H1 (cell line): ENCODE measurements at regions not wholly inside any gene's neighbourhood (a gene's known extent, or its start where the extent isn't known, plus 50 kb on each side); places are given as distances from the start of the nearest gene placed in this dataset.

ENCODE experiments used
- CTCF ChIA-PET: fragments of 300-600 bp; sonication (Branson Sonifier 250); formaldehyde crosslinking; loops from one replicate; lab custom pipeline; 2021; ENCODE audit not compliant: partially characterized antibody; lab: Charles Lee
- POLR2A ChIA-PET: fragments of 300-600 bp; sonication (Branson Sonifier 250); formaldehyde crosslinking; loops from one replicate; lab custom pipeline; 2021; ENCODE audit warnings: inconsistent platforms; ENCODE audit not compliant: partially characterized antibody; lab: Charles Lee
- DNase-seq, 2 experiments: peaks; one replicate each; pipeline versions ENCODE4 v3.0.0 to v3.0.0-alpha.2; 2010 to 2022; ENCODE audit warnings: low spot score in 2 of 2, low read depth in 1 of 2, mixed read lengths in 1 of 2
- FAIRE-seq: peaks from 2 replicates; lab custom pipeline; 2011; peaks lifted over from hg19 to GRCh38; lab: Jason Lieb, UNC
- H2AFZ ChIP-seq: 2 replicates; pipeline ENCODE4 v1.8.1; 2012; ENCODE audit warnings: low read length, inconsistent platforms
- H2AK5ac ChIP-seq: 2 replicates; pipeline ENCODE4 v1.6.1; 2013; ENCODE audit warnings: low read depth, low read length
- H2BK120ac ChIP-seq: replicated peaks from 2 replicates; pipeline ENCODE3; 2013; ENCODE audit warnings: low read depth, low read length, inconsistent platforms
- H2BK12ac ChIP-seq: 2 replicates; pipeline ENCODE4 v1.6.1; 2013; ENCODE audit warnings: low read depth, low read length
- H2BK15ac ChIP-seq: 2 replicates; pipeline ENCODE4 v1.6.1; 2013; ENCODE audit warnings: low read length
- H2BK20ac ChIP-seq: 2 replicates; pipeline ENCODE4 v1.6.1; 2013; ENCODE audit warnings: low read length
- H2BK5ac ChIP-seq: 2 replicates; pipeline ENCODE4 v1.6.1; 2013; ENCODE audit warnings: low read depth, low read length
- H3K14ac ChIP-seq: 2 replicates; pipeline ENCODE4 v1.6.1; 2013; ENCODE audit warnings: inconsistent platforms; ENCODE audit not compliant: insufficient read length
- H3K18ac ChIP-seq: 2 replicates; pipeline ENCODE4 v1.6.1; 2013; ENCODE audit warnings: low read length; ENCODE audit errors: extremely low read depth
- H3K23ac ChIP-seq: 2 replicates; pipeline ENCODE4 v1.6.1; 2013; ENCODE audit warnings: inconsistent platforms; ENCODE audit not compliant: insufficient read length
- H3K23me2 ChIP-seq: 2 replicates; pipeline ENCODE4 v1.6.1; 2013; ENCODE audit warnings: low read depth, low read length
- H3K27ac ChIP-seq: 2 replicates; pipeline ENCODE4 v1.6.1; 2011; ENCODE audit warnings: low read depth, low read length, inconsistent platforms
- H3K27me3 ChIP-seq, 4 experiments: replicated peaks in 1 of 4; 1 replicate in 1 of 4; 2 replicates in 3 of 4; pipeline versions ENCODE4 v1.6.1 to v1.8.1; 2011 to 2013; ENCODE audit warnings: low read length in 3 of 4, mild to moderate bottlenecking in 3 of 4, inconsistent platforms in 2 of 4, mixed read lengths in 2 of 4, moderate library complexity in 1 of 4; ENCODE audit not compliant: control insufficient read depth in 3 of 4, insufficient read depth in 3 of 4; ENCODE audit errors: extremely low read depth in 1 of 4
- H3K36me3 ChIP-seq, 4 experiments: 2 replicates each; pipeline versions ENCODE4 v1.6.1 to v1.8.1; 2011 to 2013; ENCODE audit warnings: mild to moderate bottlenecking in 4 of 4, low read length in 3 of 4, moderate library complexity in 2 of 4, control low read depth in 1 of 4, inconsistent platforms in 1 of 4; ENCODE audit not compliant: insufficient read depth in 4 of 4, control insufficient read depth in 2 of 4
- H3K4ac ChIP-seq: replicated peaks from 2 replicates; pipeline ENCODE3; 2013; ENCODE audit warnings: low read length, low read depth, mixed read lengths, inconsistent platforms; ENCODE audit not compliant: insufficient read length
- H3K4me1 ChIP-seq, 4 experiments: replicated peaks in 1 of 4; 1 replicate in 1 of 4; 2 replicates in 3 of 4; pipeline versions ENCODE4 v1.6.1 to v1.8.1; 2011 to 2013; ENCODE audit warnings: low read length in 3 of 4, inconsistent platforms in 2 of 4, mixed read lengths in 1 of 4; ENCODE audit not compliant: insufficient read depth in 4 of 4, control insufficient read depth in 3 of 4
- H3K4me2 ChIP-seq, 2 experiments: 2 replicates each; pipeline versions ENCODE4 v1.6.1 to v1.8.1; 2011 to 2013; ENCODE audit warnings: low read depth in 2 of 2, low read length in 2 of 2, control low read depth in 1 of 2, inconsistent platforms in 1 of 2, mild to moderate bottlenecking in 1 of 2; ENCODE audit not compliant: insufficient read depth in 1 of 2
- H3K4me3 ChIP-seq, 4 experiments: fragments of 200-600, 300-600 bp in 1 of 4; sonication (generic), shearing (Covaris generic), sonication (Bioruptor Twin) in 1 of 4; 2 replicates each; pipeline versions ENCODE4 v1.5.1 to v1.8.1; 2011 to 2016; ENCODE audit warnings: low read length in 4 of 4, low read depth in 3 of 4, control low read depth in 2 of 4, inconsistent platforms in 2 of 4, mild to moderate bottlenecking in 2 of 4, mixed read lengths in 1 of 4, moderate library complexity in 1 of 4; ENCODE audit not compliant: insufficient read depth in 2 of 4; ENCODE audit errors: extremely low read depth in 1 of 4
- H3K56ac ChIP-seq: replicated peaks from 2 replicates; pipeline ENCODE3; 2013; ENCODE audit warnings: low read depth, mild to moderate bottlenecking, mixed read lengths, low read length, inconsistent platforms; ENCODE audit not compliant: insufficient read length
- H3K79me1 ChIP-seq: 2 replicates; pipeline ENCODE4 v1.6.1; 2013; ENCODE audit warnings: low read depth, low read length, control low read depth
- H3K79me2 ChIP-seq, 2 experiments: 2 replicates each; pipeline versions ENCODE4 v1.6.1 to v1.8.1; 2012 to 2013; ENCODE audit warnings: low read length in 2 of 2, mild to moderate bottlenecking in 2 of 2, inconsistent platforms in 1 of 2; ENCODE audit not compliant: insufficient read depth in 2 of 2, control insufficient read depth in 1 of 2
- H3K9ac ChIP-seq, 4 experiments: replicated peaks in 1 of 4; 1 replicate in 1 of 4; 2 replicates in 3 of 4; pipeline versions ENCODE4 v1.6.1 to v1.8.1; 2011 to 2013; ENCODE audit warnings: low read depth in 3 of 4, low read length in 3 of 4, control low read depth in 2 of 4, mild to moderate bottlenecking in 2 of 4, moderate library complexity in 2 of 4, inconsistent platforms in 1 of 4; ENCODE audit errors: extremely low read depth in 1 of 4
- H3K9me3 ChIP-seq, 2 experiments: 2 replicates each; pipeline versions ENCODE4 v1.6.1 to v1.8.1; 2012 to 2013; ENCODE audit warnings: mild to moderate bottlenecking in 2 of 2, moderate library complexity in 2 of 2, control low read depth in 1 of 2, inconsistent platforms in 1 of 2, low read depth in 1 of 2, low read length in 1 of 2, mixed read lengths in 1 of 2; ENCODE audit not compliant: insufficient read depth in 2 of 2
- H4K20me1 ChIP-seq, 2 experiments: replicated peaks in 1 of 2; 2 replicates each; pipeline versions ENCODE3 to v1.8.1; 2011 to 2013; ENCODE audit warnings: inconsistent platforms in 2 of 2, low read length in 2 of 2, mild to moderate bottlenecking in 1 of 2; ENCODE audit not compliant: insufficient read depth in 2 of 2, control insufficient read depth in 1 of 2
- H4K5ac ChIP-seq: 2 replicates; pipeline ENCODE4 v1.6.1; 2013; ENCODE audit warnings: low read length, low read depth, mixed read lengths, inconsistent platforms; ENCODE audit not compliant: insufficient read length
- H4K8ac ChIP-seq: 2 replicates; pipeline ENCODE4 v1.8.0; 2013; ENCODE audit warnings: mild to moderate bottlenecking, moderate library complexity, low read length, inconsistent platforms; ENCODE audit not compliant: insufficient read depth; ENCODE audit errors: extremely low read depth
- H4K91ac ChIP-seq: replicated peaks from 2 replicates; pipeline ENCODE3; 2013; ENCODE audit warnings: low read length, mixed read lengths, inconsistent platforms; ENCODE audit not compliant: insufficient read length
- CTCF ChIP-seq, 3 experiments: IDR thresholded peaks; 1 replicate in 2 of 3; 2 replicates in 1 of 3; pipeline versions ENCODE4 v1.5.1 to v1.6.1; 2011; ENCODE audit warnings: low read length in 3 of 3, mild to moderate bottlenecking in 3 of 3, inconsistent platforms in 2 of 3, low read depth in 1 of 3, moderate library complexity in 1 of 3; ENCODE audit not compliant: insufficient read depth in 1 of 3; ENCODE audit errors: control extremely low read depth in 1 of 3
- GABPA ChIP-seq: IDR thresholded peaks from 2 replicates; pipeline ENCODE4 v1.6.1; 2011; ENCODE audit warnings: mild to moderate bottlenecking, low read length, moderate library complexity, borderline replicate concordance; ENCODE audit not compliant: insufficient read depth
- JUND ChIP-seq: IDR thresholded peaks from 2 replicates; pipeline ENCODE4 v1.6.1; 2011; ENCODE audit warnings: mild to moderate bottlenecking, improper control_type of control experiment, low read length
- PHF8 ChIP-seq: fragments of 200-600 bp; sonication (generic); conservative IDR thresholded peaks from 2 replicates; pipeline ENCODE4 v1.7.1; 2012; ENCODE audit warnings: low read depth, mild to moderate bottlenecking, inconsistent platforms, low read length, moderate library complexity
- RXRA ChIP-seq: IDR thresholded peaks from 2 replicates; pipeline ENCODE4 v1.6.1; 2011; ENCODE audit warnings: low read depth, mild to moderate bottlenecking, low read length, moderate library complexity; ENCODE audit not compliant: insufficient read depth
- TAF1 ChIP-seq: IDR thresholded peaks from 2 replicates; pipeline ENCODE4 v1.6.1; 2011; ENCODE audit warnings: mild to moderate bottlenecking, low read depth, low read length
- ZNF274 ChIP-seq: IDR thresholded peaks from 2 replicates; pipeline ENCODE4 v1.7.0; 2012; ENCODE audit warnings: low read length, borderline replicate concordance; ENCODE audit errors: extremely low read depth
- WGBS, 2 experiments: shearing (Covaris generic) in 1 of 2; methylation state at CpG; one replicate each; pipeline versions ENCODE4 v1.1.6 to v1.1.7; 2013 to 2015; ENCODE audit warnings: low lambda C conversion rate in 2 of 2, mixed read lengths in 2 of 2, inconsistent platforms in 1 of 2, low coverage in 1 of 2, missing lambda C conversion rate in 1 of 2; ENCODE audit not compliant: insufficient replicate concordance in 2 of 2, insufficient coverage in 1 of 2, insufficient read length in 1 of 2; ENCODE audit errors: extremely low coverage in 1 of 2, missing lambda C conversion rate in 1 of 2; 5-methylcytosine and 5-hydroxymethylcytosine counted together
- TF ChIP-seq, protein P1 (sequence below): IDR thresholded peaks from 2 replicates; pipeline ENCODE4 v1.6.1; 2012; ENCODE audit warnings: inconsistent platforms
- TF ChIP-seq, protein P2 (sequence below): IDR thresholded peaks from 2 replicates; pipeline ENCODE4 v1.6.1; 2012; ENCODE audit warnings: inconsistent platforms

DNA sequence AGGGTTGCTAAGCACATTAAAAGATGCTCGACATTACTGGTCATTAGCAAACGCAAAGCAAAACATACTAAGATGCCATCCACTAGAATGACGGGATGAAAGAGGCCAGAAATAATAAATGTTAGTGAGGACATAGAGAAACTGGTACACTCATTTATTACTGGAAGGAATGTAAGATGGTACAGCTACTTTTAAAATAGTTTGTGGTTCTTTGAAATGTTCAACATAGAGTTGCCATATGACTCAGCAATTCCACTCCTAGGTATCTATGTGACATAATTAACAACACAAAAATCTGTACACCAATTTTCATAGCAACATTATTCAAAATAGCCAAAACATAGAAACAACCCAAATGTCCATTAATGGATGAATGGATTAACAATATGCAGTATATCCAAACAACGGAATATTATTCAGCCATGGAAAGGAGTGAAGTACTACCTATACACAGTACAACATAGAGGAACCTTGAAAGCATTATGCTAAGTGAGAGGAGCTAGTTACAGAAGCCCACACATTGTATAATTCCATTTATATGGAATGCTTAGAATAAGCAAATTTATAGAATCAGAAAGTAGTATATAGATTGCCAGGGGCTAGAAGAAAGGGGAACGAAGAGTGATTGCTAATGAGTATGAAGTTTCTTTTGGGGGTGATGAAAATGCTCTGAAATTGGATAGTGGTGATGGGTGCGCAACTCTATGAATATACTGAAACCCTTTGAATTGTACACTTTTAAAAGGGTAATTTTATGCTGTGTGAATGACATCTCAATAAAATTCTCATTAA lies 61.9 kb upstream of the IL1R1 start:
- Histone ChIP-seq H2BK5ac (no peak overlapping the region), H2BK15ac (no peak overlapping the region), H4K5ac (no peak overlapping the region), H2AFZ (no peak overlapping the region), H4K20me1 (no peaks in the 10 kb centered on the region), H3K56ac (no peak overlapping the region), H2BK20ac (no peak overlapping the region), H2AK5ac (no peak overlapping the region), H3K4ac (no peak overlapping the region), H3K27me3 (no peaks in the 10 kb centered on the region), H3K9ac (no peak overlapping the region), H3K18ac (no peak overlapping the region), H2BK120ac (no peak overlapping the region), H3K23me2 (no peaks in the 10 kb centered on the region), H4K8ac (no peak overlapping the region), H3K14ac (no peak overlapping the region), H3K4me1 (no peaks in the 10 kb centered on the region), H3K23ac (no peak overlapping the region), H3K27ac (no peak overlapping the region), H3K36me3 (no peaks in the 10 kb centered on the region), H2BK12ac (no peak overlapping the region), H3K4me2 (no peak overlapping the region), H4K91ac (no peak overlapping the region), H3K4me3 (no peak overlapping the region), H3K79me2 (no peaks in the 10 kb centered on the region), H3K9me3 (no peaks in the 10 kb centered on the region), H3K79me1 (no peaks in the 10 kb centered on the region)
- DNase-seq (no peak), FAIRE-seq (no peak)
- ChIA-PET CTCF (interaction anchor here (0.7 to 0.9 kb wide), 2 partner anchors 14 to 363 kb away, joined by 3 read pairs; no protein-coding TSS in a partner anchor), POLR2A (no interaction called here)
- WGBS, 2 experiments, result 93% methylated on average over 6 of the region's 6 CpGs; no CpG with 5 or more reads in 1 of the 2 experiments
- no peak for TF ChIP-seq JUND
- TF ChIP-seq, protein P1, sequence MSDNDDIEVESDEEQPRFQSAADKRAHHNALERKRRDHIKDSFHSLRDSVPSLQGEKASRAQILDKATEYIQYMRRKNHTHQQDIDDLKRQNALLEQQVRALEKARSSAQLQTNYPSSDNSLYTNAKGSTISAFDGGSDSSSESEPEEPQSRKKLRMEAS, result no peak
- TF ChIP-seq PHF8, result no peak
- no peak for TF ChIP-seq ZNF274
- TF ChIP-seq, protein P2, sequence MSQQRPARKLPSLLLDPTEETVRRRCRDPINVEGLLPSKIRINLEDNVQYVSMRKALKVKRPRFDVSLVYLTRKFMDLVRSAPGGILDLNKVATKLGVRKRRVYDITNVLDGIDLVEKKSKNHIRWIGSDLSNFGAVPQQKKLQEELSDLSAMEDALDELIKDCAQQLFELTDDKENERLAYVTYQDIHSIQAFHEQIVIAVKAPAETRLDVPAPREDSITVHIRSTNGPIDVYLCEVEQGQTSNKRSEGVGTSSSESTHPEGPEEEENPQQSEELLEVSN, result no peak
- no peak for TF ChIP-seq RXRA
- TF ChIP-seq GABPA, result no peak
- no peak for TF ChIP-seq CTCF (IDR thresholded peaks at IDR 0.05; ENCODE audit: control extremely low read depth in 1 of 3, insufficient read depth in 1 of 3, low read depth in 1 of 3, low read length in 3 of 3)
- no peak for TF ChIP-seq TAF1
